Type B pancreatic cell (in vitro differentiated cells): ENCODE measurements at regions not wholly inside any gene's neighbourhood (a gene's known extent, or its start where the extent isn't known, plus 50 kb on each side); places are given as distances from the start of the nearest gene placed in this dataset.
"Not testable (repeated sequence)": the region's sequence is repeated elsewhere in the genome, so short reads cannot be mapped to it uniquely, and the experiment has no call there.

Experiments used
- DNase-seq: peaks from one replicate; pipeline ENCODE4 v3.0.0; 2021; ENCODE audit warnings: mixed read lengths; ENCODE audit not compliant: unreplicated experiment; ENCODE audit errors: extremely low spot score
- H3K27ac Mint-ChIP-seq: 2 replicates; pipeline ENCODE4 v1.8.0; 2021; ENCODE audit warnings: mild to moderate bottlenecking, mixed read lengths
- H3K27me3 Mint-ChIP-seq: 2 replicates; pipeline ENCODE4 v1.8.0; 2021; ENCODE audit warnings: mixed read lengths
- H3K36me3 Mint-ChIP-seq: 2 replicates; pipeline ENCODE4 v1.8.0; 2021; ENCODE audit warnings: mixed read lengths
- H3K4me1 Mint-ChIP-seq: one replicate; pipeline ENCODE4 v1.8.0; 2021; ENCODE audit warnings: mixed read lengths; ENCODE audit not compliant: unreplicated experiment
- H3K4me3 Mint-ChIP-seq: 2 replicates; pipeline ENCODE4 v1.8.0; 2021; ENCODE audit warnings: mild to moderate bottlenecking, mixed read lengths
- H3K9me3 Mint-ChIP-seq: 2 replicates; pipeline ENCODE4 v1.8.0; 2021; ENCODE audit warnings: mixed read lengths
- TF ChIP-seq, protein P1 (sequence below): fragments of 200-600 bp; sonication (generic); conservative IDR thresholded peaks from 2 replicates; pipeline ENCODE4 v1.5.0; 2021; ENCODE audit warnings: antibody characterized with exemption, mild to moderate bottlenecking

DNA sequence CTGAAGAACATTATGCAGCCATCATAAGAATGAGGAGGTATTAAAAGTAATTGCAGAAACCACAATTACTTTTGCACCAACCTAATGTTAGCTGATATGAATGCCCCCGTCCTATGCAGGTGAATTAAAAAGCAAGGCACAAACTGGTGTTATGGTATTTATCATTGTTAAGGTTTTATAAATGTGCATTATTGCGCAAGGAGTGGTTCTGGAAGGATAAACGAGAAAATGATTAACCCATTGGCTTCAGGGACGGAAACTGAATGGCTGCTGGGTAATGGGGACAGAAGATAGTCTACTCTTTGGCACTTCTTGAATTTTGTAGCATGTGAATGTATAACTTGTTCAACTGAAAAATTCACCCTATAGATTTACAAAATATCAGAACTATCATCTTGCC is 148.6 kb upstream of the SALL4 start:
- TF ChIP-seq, protein P1, sequence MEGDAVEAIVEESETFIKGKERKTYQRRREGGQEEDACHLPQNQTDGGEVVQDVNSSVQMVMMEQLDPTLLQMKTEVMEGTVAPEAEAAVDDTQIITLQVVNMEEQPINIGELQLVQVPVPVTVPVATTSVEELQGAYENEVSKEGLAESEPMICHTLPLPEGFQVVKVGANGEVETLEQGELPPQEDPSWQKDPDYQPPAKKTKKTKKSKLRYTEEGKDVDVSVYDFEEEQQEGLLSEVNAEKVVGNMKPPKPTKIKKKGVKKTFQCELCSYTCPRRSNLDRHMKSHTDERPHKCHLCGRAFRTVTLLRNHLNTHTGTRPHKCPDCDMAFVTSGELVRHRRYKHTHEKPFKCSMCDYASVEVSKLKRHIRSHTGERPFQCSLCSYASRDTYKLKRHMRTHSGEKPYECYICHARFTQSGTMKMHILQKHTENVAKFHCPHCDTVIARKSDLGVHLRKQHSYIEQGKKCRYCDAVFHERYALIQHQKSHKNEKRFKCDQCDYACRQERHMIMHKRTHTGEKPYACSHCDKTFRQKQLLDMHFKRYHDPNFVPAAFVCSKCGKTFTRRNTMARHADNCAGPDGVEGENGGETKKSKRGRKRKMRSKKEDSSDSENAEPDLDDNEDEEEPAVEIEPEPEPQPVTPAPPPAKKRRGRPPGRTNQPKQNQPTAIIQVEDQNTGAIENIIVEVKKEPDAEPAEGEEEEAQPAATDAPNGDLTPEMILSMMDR = no peak
- Mint-ChIP-seq H3K9me3 (no peaks in the 10 kb centered on the region), H3K36me3 (no peaks in the 10 kb centered on the region), H3K4me3 (no peak overlapping the region), H3K4me1 (peaks cover 7% of the 10 kb centered on the region), H3K27me3 (no peaks in the 10 kb centered on the region), H3K27ac (no peak overlapping the region)
- DNase-seq = no peak

DNA sequence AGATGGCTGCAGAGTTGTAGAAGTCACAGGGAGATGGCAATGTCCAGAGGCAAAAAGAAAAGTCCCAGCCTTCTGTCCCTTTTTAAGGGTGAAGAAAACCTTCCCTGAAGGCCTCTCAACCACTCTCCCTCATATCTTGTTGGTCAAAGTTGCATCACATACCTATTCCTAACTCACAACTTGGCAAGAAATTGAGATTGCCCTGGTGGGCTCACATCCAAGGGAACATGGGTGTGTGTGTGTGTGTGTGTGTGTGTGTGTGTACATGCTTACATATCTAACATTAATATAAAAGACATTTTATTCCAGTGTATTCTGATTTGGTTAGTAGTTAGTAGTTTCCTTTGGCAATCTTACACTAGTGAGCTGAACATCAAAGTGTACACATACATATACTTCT is 144.3 kb upstream of the SALL4 start:
- no peaks in the 10 kb centered on the region for H3K36me3 Mint-ChIP-seq
- H3K4me1 Mint-ChIP-seq = peaks cover 9% of the 10 kb centered on the region
- TF ChIP-seq, protein P1 = no peak
- no peak for DNase-seq
- no peak overlapping the region for H3K27ac Mint-ChIP-seq
- no peaks in the 10 kb centered on the region for H3K27me3 Mint-ChIP-seq
- no peaks in the 10 kb centered on the region for H3K9me3 Mint-ChIP-seq
- no peak overlapping the region for H3K4me3 Mint-ChIP-seq

DNA sequence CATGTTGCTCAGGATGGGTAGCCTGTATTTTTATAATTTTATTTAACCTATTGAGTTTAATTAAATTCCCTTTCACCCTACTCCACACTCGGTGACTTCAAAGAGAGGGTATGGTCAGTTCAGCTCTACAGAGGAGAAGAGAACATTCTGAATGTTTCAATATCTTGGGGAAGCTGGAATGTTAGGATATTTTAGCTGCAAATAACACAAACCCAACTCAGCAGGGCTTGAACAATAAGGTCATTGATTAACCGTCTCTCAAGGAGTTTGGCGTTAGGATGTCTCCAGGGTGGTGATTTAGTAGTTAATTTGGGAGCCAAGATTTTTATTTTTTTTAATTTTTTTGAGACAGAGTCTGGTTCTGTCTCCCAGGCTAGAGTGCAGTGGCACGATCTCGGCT is 143.6 kb upstream of the SALL4 start:
- H3K36me3 Mint-ChIP-seq = no peaks in the 10 kb centered on the region
- no peak overlapping the region for H3K27ac Mint-ChIP-seq

DNA sequence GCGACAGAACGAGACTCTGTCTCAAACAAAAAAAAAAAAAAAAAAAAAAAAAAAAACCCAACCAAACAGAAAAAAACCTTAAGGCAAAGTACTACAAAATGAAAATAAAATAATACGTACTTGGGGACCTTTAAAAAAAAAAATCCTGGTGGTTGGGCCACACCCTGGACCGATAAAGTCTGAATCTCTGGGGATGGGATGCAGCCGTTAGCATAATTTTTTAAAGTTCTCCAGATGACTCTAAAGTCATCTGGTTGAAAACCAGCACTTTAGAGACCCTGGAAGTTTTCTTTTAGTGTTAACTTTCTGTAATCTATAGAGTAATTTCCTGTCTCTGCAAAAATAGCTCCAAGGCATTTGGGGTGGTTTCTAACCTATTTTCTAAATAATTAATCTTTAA is 142.9 kb upstream of the SALL4 start:
- DNase-seq = no peak
- Mint-ChIP-seq H3K27me3 (no peaks in the 10 kb centered on the region), H3K4me1 (peaks cover 9% of the 10 kb centered on the region), H3K9me3 (no peaks in the 10 kb centered on the region), H3K27ac (no peak overlapping the region), H3K4me3 (no peak overlapping the region), H3K36me3 (no peaks in the 10 kb centered on the region)
- TF ChIP-seq, protein P1 = no peak

More for the DNA sequence above, 143.6 kb upstream of the SALL4 start:
- no peak for DNase-seq
- H3K4me3 Mint-ChIP-seq = no peak overlapping the region
- peaks cover 9% of the 10 kb centered on the region for H3K4me1 Mint-ChIP-seq
- no peaks in the 10 kb centered on the region for H3K27me3 Mint-ChIP-seq
- H3K9me3 Mint-ChIP-seq = no peaks in the 10 kb centered on the region
- TF ChIP-seq, protein P1 = no peak

DNA sequence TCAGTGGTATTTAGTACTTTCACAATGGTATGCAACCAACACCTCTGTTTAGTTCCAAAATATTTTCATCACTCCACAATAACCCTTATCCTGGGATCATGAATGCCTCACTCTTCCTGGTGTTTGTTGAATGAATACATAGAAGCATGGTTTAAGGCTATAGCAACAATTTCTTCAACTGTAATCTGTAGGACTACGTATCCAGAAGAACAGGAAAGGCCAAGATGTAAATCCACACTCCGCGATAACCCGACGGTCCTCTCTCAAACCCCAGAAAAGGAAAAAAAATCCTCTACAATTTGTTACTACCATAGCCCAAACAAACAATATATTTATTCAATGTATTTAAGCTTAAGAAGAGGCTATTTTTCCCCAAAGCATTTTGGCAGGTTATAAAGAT is 141.4 kb upstream of the SALL4 start:
- H3K4me1 Mint-ChIP-seq = peaks cover 4% of the 10 kb centered on the region
- H3K36me3 Mint-ChIP-seq = no peaks in the 10 kb centered on the region
- TF ChIP-seq, protein P1 = no peak
- no peak for DNase-seq
- no peak overlapping the region for H3K27ac Mint-ChIP-seq
- H3K9me3 Mint-ChIP-seq = no peaks in the 10 kb centered on the region
- H3K27me3 Mint-ChIP-seq = no peaks in the 10 kb centered on the region
- H3K4me3 Mint-ChIP-seq = no peak overlapping the region

DNA sequence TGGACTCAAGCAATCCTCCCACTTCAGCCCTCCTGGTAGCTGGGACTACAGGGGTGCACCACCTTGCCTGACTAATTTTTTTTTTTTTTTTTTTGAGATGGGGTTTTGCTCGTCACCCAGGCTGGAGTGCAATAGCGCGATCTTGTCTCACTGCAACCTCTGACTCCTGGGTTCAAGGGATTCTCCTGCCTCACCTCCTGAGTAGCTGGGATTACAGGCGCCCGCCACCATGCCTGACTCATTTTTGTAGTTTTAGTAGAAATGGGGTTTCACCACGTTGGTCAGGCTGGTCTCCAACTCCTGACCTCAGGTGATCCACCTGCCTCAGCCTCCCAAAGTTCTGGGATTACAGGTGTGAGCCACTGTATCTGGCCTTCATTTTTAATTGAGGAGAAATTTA is 141.0 kb upstream of the SALL4 start:
- H3K27ac Mint-ChIP-seq, H3K4me1 Mint-ChIP-seq, H3K36me3 Mint-ChIP-seq, DNase-seq, H3K4me3 Mint-ChIP-seq, H3K9me3 Mint-ChIP-seq, H3K27me3 Mint-ChIP-seq: not testable (repeated sequence)
